NCI-H510A (cell line): ENCODE measurements at regions not wholly inside any gene's neighbourhood (a gene's known extent, or its start where the extent isn't known, plus 50 kb on each side); places are given as distances from the start of the nearest gene placed in this dataset.

Source experiments
- DNase-seq: peaks from one replicate; lab custom pipeline; 2025; lab: John Stamatoyannopoulos, UW

DNA sequence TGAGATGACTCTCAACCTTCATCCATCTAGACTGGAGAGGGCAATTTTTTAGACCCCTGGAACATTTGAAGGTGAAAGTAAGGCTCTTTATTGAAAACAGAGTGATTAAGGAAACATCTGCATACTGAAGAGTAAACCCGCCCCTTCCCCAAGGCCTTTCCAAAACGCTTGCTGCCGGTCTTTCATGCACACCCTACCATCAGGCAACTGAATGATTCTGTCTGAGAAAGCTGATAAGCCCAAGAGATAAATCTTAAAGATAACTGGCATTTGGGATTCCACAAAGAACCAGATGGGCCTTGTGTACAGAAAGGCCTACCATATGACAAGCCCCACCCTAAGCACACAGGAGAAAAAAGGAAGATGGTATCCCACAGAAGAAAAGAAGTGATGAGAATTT lies 54.4 kb upstream of the PIK3R1 start:
- DNase-seq: no peak

DNA sequence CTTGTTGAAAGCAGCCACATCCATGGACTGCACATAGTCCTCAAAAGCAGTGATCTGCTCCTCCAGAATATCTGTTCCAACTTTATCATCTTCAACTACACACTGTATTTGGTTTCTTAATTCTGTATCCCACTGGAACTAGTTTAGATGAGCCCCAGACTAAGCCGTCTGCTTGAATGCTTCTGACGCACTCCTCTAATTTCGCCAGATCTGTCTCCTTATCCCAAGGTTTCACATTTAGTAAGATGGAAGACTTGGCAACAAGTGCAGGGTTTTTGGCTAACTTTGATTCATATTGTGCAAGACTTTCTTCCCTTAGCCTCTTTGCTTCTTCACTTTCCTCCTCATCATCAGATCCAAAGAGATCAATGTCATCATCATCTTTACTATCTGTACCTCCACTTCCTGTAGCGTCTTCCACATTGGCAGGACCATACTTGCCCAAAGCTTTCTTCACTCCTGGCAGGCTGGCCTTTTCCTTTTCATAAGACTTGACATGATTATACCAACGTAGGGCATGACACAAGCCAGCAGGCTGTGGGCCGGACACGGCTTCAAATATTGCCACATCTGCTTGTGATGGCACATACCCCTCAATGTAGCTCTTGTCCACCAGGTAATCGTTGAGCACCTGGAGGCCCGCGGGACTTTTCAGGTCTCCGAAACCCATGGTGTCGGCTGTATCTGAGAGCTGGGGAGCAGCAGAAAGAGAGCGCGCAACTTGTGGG lies 56.2 kb upstream of the PIK3R1 start:
- DNase-seq: no peak

DNA sequence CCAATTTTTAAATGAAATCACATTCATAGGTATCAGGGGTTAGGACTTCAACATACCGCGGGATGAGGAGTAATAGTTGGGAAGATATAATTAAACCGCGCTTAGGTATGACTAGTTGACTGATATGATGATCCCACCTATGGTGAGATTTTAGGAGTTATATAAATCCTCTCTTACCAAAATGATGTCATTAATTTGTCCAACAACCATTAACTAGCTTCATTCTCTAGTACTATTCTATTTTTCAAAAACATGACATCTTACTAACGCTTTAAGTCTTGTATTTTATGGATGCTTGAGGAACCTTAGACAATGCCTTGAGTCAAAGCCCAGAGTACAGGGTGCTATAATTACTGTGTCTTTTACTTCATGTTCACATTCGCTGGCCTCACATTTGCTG lies 59.6 kb upstream of the PIK3R1 start:
- DNase-seq: no peak

DNA sequence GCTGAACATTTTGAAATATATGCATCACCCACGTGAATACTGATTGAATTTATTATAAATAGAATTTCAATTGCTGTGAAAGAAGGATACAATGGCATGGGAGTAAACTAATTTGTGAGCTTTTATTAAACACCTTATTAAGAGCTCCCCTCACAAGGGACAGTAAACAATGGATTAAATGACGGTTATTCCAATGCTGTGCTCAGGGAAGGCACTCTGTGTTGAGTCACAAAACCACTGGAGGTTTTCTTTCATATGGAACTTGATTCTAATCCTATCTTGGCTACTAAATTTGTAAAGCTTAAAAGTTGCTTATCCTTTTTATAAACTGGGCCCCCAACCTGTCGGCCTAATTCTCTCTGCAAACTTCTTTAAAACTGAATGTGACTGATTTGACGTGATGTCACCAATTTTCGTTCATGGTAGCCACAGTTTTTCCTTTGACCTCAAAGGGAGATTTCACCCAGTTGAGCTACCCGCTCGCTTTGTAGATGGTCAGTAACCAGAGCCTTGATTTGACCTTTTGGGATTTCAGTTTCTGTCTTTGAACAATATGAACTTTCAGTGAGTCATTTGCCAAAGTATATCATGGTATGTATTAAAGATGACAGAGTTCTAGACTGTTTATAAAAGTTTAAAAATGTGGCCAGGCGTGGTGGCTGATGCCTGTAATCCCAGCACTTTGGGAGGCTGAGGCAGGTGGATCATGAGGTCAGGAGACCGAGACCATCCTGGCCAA lies 61.3 kb upstream of the PIK3R1 start:
- no peak for DNase-seq

DNA sequence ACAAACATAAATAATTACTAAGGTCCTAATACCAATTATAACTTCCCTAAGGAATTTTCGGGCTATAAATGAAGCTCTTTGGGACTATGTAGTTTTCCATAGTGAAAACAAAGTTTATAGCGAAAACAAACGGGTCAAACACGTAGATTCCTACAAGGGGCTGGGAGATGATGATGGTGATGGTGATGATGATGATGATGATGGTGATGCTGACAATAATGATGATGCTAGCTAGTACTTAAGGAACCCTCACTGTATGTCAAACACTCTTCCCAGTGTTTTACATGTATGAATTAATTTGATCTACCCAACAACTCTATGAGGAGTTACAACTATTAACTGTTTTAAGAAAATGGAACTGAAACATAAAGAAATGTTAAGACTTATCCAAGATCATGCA lies 63.7 kb upstream of the PIK3R1 start:
- DNase-seq: no peak

DNA sequence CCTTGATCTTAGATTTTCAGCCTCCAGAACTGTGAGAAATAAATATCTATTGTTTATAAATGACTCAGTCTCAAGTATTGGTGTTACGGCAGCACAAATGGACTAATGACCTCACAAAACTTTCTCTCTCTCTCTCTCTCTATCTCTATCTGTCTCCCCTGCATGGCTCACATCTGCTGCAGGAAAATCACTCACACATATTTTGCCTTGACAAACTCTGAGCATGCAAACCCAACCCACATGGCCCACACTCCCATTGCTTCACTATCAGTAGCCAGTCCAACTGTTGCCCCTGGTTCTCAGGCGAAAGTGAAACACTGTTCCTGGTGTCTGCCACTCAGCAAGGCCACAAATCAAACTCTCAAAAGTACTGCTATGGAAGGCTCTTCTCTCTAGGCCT lies 66.4 kb upstream of the PIK3R1 start:
- DNase-seq: no peak

DNA sequence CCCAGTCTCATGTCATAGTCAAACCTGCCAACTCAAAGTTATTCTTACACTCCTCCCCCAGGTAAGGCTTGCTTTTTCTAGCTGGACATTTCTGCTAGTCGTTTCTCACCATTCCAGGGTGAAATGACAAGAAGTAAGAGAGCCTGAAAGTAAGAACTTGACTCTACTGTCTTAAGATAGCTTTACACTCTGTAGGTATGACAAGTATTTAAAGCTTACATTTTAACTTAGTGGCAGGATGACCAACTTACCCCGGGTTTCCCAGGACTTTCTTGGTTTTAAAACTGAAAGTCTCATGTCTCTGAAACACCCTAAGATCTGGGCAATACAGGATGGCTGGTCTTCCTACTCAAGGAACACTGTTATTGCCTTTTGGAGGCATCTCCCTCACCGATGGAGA lies 67.5 kb upstream of the PIK3R1 start:
- DNase-seq: no peak

DNA sequence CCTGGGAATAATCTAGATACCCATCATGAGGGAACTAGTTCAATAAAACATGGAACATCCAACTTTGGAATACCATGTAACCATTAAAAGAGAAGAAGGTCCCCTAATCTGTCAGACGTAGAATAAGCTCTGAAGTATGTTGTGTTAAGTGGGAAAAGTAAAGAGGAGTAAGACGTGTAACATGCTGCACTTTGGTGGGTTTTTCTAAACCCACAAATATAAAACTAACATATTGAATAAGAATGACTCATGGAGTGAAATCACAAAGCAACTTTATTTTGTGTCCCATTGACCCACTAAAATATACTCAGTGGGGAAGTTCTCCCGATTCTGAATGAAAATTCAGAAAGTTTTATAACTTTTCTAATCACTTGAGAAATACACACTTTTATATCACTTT lies 67.9 kb upstream of the PIK3R1 start:
- no peak for DNase-seq

DNA sequence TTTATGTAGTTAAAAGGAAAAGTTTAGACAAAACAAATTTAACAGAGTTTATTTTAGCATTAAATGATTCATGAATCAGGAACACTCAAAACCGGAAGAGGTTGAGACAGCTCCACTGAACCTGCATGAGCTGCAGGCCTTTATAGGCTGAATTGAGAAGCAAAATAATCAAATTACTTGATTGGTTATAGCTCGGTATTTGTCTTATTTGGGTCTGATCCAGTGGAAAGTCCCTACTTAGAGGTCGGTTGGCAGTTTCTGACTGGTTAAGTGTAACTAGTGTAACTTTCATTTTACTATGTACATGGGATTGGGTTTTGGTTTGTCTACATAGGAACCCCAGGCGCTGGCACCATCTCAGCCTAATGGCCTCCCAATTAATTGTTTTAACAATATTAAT lies 74.1 kb upstream of the PIK3R1 start:
- DNase-seq: no peak

DNA sequence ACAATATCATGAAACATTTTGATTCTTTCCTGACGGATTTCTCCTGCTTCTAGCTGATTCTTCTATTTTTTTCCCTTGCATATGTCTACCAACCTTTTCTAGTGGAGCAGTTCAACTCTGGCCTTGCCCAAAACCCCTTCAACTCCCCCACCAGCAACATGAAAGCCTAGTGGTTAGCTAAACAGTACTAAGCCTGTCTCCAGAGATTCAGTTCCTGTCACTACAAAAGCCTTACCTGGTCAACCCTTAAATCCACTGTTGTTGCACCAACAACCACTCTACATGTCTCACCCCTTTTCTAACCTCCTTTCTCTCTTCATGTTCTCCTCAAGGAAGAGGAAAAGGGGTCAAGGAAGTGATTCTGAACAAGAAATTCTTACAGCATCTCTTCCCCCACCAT lies 74.8 kb upstream of the PIK3R1 start:
- DNase-seq: no peak

DNA sequence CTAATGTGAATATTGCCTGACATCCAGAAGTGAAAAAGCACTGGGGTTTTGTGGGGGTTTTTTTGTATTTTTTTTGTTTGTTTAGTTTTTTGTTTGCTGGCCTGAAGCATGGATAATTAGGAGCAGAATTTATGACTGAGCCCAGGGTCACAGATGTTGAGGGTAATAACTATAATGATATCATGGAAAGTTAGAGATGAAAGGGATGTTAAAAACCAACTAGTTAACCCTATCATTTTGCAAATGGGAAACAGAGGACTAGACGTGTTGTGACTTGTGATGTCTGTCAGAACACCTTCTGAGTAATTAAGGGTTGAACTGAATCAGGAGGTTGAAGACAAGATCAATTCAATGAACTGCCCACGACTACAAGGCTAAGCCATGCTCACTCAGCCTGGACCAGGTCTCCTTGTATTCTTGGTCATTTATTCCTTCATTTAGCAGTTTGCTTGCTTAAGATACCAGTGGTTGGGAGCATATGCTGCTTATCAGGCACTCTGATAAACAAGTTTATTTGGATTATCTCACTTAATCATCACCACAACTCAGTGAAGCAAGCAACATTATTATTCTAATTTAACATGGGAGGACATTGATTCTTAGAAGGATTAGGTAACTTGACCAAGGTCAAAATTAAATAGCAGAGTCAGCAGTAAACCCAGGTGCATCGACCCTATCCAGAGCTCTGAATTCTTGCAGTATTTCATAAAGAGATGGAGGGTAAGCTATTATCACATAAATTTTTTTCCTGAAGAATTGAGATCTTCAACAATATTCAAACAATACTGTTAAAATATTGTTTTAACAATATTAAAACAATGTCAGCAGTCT lies 75.7 kb upstream of the PIK3R1 start:
- DNase-seq: no peak

DNA sequence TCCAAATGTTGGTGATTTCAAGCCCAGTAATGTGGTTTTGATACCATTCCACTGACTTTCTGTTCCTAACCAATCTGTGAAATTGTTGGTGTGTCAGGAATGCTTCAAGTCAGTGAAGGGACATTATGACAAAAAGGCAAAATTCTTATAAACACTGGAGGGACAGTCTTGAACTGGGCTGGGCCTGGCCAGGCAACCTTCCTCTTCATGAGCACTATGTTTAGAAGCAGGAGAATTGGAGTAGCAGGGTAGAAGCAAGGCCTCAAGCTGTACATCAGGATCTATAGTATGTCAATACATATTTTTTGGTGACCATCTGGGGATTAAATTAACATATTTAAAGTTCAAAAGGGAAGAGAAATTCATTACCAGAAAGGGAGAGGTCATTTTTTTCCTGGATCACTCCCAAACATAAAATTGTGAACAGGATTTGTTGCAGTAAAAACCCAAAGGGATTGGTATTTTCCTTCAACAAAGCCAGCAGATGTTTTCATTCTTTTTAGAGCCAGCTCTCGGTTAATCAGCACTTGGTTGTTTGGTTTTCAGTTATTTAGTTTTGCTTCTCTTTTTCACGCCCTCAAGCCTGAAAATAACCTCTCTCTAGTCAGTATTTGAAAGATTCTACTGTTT lies 77.9 kb upstream of the PIK3R1 start:
- DNase-seq: no peak

DNA sequence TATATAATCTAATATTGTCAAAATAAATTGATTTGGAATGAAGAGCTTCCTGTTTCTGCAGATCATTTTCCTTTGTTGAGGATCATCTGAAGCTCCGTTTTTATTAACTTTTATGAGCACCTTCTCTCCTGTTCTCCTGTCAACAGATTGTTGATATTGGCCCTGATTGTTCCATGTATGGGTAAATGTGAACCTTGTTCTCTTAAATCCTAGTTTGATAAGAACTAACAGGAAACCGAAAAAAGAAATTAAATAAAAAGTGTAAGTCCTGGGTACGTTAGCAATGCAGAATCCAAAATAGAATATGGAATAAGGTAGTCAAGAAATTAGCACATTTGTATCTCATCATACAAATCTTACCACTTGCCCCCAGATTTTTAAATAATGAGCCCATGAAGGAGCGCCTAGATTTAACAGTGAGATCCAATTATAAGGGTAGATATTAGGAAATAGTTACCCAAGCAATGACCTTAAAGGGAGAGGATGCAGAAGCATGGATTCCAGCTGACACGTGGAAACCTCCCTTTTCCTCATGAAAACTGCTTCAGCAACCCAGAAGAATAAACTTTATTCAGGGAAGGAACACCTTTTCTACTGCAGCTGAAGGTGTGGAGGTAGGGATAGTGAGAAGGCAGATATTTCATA lies 80.8 kb upstream of the PIK3R1 start:
- no peak for DNase-seq

DNA sequence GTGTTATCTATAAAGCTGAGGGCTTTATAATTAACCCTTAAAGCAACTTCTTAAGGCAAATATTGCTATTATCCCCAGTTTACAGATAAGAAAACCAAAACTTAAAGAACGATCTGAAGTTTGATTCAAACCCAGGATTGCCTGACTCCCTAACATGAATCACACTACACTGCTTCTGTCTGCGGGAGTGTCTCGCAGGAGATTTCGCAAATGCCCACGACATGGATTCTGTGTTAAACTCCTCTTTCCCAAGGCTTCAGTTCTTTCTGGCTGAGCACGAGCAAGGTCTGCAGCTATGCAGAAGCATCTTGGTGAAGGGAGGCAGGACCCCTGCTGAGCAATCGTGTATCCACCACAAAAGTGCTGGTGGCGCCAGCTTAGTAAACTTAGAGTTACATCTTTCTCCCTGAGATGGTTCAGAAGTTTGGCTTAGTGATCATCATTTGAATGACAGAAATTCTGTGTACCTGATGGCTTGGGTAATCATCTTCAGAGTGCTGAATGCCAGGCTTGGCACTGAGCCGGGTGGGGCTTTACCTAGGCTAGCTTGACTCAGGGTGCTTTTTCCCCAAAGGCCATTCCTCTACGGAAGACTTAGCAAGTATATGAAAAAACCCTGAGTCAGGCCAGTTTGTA lies 81.4 kb upstream of the PIK3R1 start:
- DNase-seq: no peak

DNA sequence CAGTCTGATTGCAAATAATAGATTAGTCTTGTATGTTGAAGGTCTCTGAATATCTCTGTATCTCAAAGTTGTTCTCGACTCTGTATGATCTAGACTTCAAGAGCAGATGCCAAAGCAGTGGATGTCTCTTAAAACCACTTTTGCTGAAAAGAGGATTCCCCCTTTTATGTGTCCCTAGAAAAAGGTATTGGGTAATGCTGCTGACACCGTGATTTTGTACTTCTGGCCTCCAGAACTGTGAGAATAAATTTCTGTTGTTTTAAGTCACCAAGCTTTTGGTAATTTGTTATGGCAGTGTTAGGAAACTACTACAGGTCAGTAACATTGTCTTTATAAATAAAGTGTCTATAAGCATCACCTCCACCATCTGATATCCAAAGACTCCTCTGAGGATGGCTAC lies 85.3 kb upstream of the PIK3R1 start:
- DNase-seq: no peak

DNA sequence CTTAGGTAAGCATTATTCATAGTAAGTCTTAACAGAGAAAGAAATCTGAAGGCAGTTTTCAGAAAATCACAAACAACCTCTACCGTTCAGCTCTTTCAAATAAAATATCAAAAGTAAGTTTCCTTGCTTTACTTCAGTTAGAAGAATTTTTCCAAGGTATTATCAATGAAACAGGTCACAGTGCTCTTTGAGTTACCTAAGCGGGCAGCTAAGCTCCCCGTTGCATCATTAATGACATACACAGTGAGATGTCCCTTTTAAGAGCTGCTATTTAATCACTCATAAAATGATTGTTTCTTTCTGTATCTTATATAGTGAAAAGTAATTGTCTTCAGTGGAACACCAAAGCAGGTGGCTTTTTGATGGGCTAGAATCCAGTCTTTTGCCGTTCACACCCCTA lies 86.2 kb upstream of the PIK3R1 start:
- DNase-seq: no peak

DNA sequence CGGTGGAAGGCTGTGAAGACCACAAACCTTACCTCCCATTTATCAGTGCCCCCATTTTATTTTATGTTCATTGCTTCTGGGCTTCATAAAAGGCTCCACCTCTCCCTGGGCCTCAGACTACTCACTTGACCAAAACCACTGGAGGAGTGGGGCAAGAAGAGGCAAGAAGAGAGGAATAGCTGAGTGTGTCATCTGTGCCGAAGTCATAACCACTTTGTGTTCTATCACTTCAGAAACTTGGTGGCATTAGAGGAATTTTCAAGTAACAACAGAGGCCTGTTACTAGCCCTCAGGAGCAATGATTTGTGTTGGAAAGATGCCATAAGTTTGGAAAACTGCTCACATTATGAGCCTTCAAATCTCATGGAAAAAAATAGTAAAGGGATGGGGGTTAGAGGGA lies 88.7 kb upstream of the PIK3R1 start:
- DNase-seq: no peak

DNA sequence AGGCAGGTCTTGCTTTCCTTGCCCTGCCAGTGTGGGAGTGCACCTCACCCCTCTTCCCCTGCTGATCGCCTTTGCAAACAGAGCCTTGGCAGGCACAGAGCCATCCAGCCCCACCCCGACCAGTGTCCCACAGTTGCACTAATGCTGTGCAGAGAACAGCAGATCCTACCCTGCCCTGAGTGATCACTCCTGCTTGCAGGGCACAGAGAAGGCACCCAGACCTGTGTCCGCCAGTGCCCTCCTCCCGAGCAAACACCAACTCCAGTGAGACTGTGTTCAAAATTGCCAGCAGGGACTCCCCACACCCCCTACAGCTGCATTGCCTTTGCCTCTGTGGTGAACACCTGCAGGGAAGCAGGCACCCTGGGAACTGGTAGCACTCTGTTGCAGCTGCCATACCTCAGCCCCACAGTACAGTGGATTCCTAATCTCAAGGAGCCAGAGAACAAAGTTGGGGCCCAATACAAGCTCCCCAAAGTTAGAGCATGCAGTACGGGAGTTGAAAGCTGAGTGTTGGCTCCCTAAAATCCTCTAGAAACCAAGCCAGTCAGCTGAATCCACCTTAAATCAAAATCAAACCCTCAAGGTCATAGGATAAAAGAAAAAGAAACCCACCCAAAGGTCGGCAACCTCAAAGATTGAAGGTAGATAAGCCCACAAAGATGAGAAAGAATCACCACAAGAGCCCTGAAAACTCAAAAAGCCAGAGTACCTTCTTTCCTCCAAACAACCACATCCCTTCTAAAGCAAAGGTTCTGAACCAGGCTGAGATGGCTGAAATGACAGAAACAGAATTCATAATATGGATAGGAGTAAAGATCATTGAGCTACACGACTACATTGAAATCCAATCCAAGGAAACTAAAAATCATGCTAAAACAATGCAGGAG lies 92.9 kb upstream of the PIK3R1 start:
- no peak for DNase-seq

DNA sequence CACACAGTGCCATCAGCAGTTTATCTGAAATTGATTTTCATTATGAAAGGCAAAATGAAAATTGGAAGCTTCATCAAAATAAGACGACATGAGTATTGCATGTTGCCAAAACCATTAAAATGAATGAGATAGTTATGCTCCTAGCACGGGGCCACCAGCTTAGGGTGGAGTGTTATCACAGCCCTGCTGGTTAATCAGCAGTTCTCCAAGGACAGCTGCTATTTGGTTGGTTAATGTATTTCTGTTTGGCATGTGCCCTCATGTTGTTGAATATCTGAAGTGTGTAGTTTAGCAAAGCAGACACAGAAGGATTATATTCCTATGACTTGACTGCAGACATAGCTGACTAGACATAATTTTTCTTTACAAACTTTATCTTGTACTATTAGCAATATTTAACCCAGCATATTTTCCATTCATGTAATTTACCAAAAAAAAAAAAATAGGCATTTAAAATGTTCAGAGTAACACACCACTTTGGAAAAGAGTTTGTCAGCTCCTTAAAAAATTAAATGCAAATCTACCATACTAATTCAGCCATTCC lies 98.6 kb upstream of the PIK3R1 start:
- no peak for DNase-seq

DNA sequence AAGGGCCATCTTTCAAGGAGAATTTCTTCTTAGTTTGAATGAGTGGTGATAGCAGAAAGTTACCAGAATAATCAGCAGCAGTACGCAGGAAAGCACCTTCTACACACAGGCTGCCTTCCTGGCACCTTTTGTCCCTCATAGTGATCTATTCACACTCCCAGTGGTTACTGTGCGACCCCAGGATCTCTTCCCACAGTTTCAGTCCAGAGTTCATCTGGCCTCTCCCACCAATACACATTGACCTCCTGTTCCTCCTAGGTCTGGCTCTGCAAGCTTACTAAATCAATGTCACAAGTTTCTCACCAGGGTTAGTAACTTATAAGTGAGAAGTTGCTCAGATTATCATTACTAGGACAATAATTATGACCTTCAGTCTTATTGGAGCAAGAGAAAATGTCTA lies 99.1 kb upstream of the PIK3R1 start:
- DNase-seq: no peak
